ENCODE measurements at regions not wholly inside any gene's neighbourhood (a gene's known extent, or its start where the extent isn't known, plus 50 kb on each side); places are given as distances from the start of the nearest gene placed in this dataset.

- CTCF ChIA-PET = no interaction called here
- POLR2A ChIA-PET = no interaction called here
- TF ChIP-seq CTCF (IDR thresholded peaks at IDR 0.05; ENCODE audit: control extremely low read depth, extremely low read depth, low read depth, missing control alignments) = no peak
- no peak for DNase-seq (ENCODE audit: extremely low spot score)
Observed at GRCh38 chr9:86639287-86639686, 285.1 kb upstream of the TUT7 start.

- DNase-seq (ENCODE audit: extremely low spot score) = no peak
- ChIA-PET CTCF (interaction anchor here (1.0 to 1.7 kb wide), 5 partner anchors 10 to 687 kb away, joined by 3 to 7 read pairs (median 3); no protein-coding TSS in a partner anchor), POLR2A (no interaction called here)
Observed at GRCh38 chr9:86638109-86638508, 283.9 kb upstream of the TUT7 start.

GRCh38 chr9:86637515-86637914 lies 283.3 kb upstream of the TUT7 start:
- TF ChIP-seq CTCF (IDR thresholded peaks at IDR 0.05; ENCODE audit: control extremely low read depth, extremely low read depth, low read depth, missing control alignments) = peak; percentile 36
- no peak for DNase-seq (ENCODE audit: extremely low spot score)
- POLR2A ChIA-PET = no interaction called here
- CTCF ChIA-PET = interaction anchor here (0.9 to 1.7 kb wide), 6 partner anchors 10 to 688 kb away, joined by 3 to 7 read pairs (median 3); no protein-coding TSS in a partner anchor

More at GRCh38 chr9:86638109-86638508, 283.9 kb upstream of the TUT7 start:
- TF ChIP-seq CTCF (IDR thresholded peaks at IDR 0.05; ENCODE audit: control extremely low read depth, extremely low read depth, low read depth, missing control alignments) = no peak

GRCh38 chr9:86636519-86636918 lies 282.3 kb upstream of the TUT7 start:
- TF ChIP-seq CTCF (IDR thresholded peaks at IDR 0.05; ENCODE audit: control extremely low read depth, extremely low read depth, low read depth, missing control alignments) = no peak
- POLR2A ChIA-PET = no interaction called here
- DNase-seq (ENCODE audit: extremely low spot score) = no peak
- CTCF ChIA-PET = interaction anchor here (1.2 to 1.7 kb wide), 2 partner anchors 36 to 689 kb away, joined by 3 to 7 read pairs; no protein-coding TSS in a partner anchor

GRCh38 chr9:86636038-86636437 lies 281.8 kb upstream of the TUT7 start:
- POLR2A ChIA-PET = no interaction called here
- CTCF ChIA-PET = interaction anchor here (1.2 kb wide), 1 partner anchor 35 kb away, joined by 3 read pairs; no protein-coding TSS in a partner anchor
- no peak for TF ChIP-seq CTCF (IDR thresholded peaks at IDR 0.05; ENCODE audit: control extremely low read depth, extremely low read depth, low read depth, missing control alignments)
- DNase-seq (ENCODE audit: extremely low spot score) = no peak

GRCh38 chr9:86634501-86634900 lies 280.3 kb upstream of the TUT7 start:
- ChIA-PET CTCF (no interaction called here), POLR2A (no interaction called here)
- no peak for TF ChIP-seq CTCF (IDR thresholded peaks at IDR 0.05; ENCODE audit: control extremely low read depth, extremely low read depth, low read depth, missing control alignments)
- DNase-seq (ENCODE audit: extremely low spot score) = no peak

- TF ChIP-seq CTCF (IDR thresholded peaks at IDR 0.05; ENCODE audit: control extremely low read depth, extremely low read depth, low read depth, missing control alignments) = no peak
- POLR2A ChIA-PET = no interaction called here
- no peak for DNase-seq (ENCODE audit: extremely low spot score)
- CTCF ChIA-PET = no interaction called here
Observed at GRCh38 chr9:86633945-86634344, 279.7 kb upstream of the TUT7 start.

Measured in GM10248 (cell line).